ENCODE measurements at regions not wholly inside any gene's neighbourhood (a gene's known extent, or its start where the extent isn't known, plus 50 kb on each side); places are given as distances from the start of the nearest gene placed in this dataset.
"Not testable (repeated sequence)": the region's sequence is repeated elsewhere in the genome, so short reads cannot be mapped to it uniquely, and the experiment has no call there.

DNA sequence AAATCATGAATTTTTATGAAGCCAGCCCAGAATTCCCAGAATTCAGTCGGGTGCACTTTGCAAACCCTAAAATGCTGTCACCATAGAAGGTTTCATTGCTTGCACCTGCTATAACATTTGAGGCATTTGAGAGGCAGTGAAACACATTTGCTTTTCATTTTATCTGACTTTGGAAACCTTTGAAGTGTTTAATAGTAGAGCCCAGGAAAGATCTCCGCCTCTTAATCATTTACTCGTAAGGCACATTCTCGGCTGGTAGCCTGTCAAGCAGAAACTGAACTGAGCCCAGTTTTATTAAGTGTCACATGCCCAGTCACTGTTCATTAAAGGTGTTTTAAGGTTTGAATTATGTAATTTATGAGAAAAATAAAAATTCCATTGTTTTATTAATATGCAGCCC lies 247.6 kb downstream of the EMX2 start:
- DNase-seq (ENCODE audit: low spot score), result no peak

- no peak for DNase-seq (ENCODE audit: low spot score)
These were observed 248.1 kb downstream of the EMX2 start for GRCh38 chr10:117790621-117791020.

- DNase-seq (ENCODE audit: low spot score), result no peak
These were observed 249.7 kb downstream of the EMX2 start for GRCh38 chr10:117792214-117792613.

DNA sequence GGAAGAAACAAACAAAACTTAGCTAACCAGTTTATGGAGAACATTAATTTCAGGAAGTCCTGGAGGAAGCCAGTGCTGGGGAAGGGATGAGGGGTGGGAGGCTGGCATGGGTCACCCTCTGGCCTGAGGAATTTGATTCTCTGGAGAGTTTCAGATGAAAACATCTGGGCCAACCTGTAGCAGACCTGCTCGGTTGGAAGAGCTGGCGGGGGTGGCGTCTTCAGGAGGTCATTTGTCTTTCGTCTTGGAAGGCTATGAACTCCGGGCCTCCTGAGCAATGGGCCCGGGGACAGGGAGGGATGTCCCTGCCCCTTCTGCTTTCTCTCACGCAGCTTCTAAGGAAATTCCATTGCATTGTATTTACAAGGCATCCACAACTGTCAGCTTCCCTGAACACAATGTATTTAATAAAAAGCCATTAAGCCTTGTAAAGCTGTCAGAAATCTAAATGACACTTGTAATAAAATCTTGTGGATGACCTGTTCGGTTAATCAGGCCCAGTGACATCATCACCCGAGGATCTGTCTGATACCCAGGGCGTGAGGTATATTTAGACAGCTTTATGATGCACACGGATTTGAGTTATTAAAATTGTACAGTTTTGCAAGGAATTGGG lies 250.5 kb downstream of the RAB11FIP2 start:
- no peak for DNase-seq (ENCODE audit: low spot score)

GRCh38 chr10:117797296-117797695 lies 249.4 kb downstream of the RAB11FIP2 start:
- no peak for DNase-seq (ENCODE audit: low spot score)

DNA sequence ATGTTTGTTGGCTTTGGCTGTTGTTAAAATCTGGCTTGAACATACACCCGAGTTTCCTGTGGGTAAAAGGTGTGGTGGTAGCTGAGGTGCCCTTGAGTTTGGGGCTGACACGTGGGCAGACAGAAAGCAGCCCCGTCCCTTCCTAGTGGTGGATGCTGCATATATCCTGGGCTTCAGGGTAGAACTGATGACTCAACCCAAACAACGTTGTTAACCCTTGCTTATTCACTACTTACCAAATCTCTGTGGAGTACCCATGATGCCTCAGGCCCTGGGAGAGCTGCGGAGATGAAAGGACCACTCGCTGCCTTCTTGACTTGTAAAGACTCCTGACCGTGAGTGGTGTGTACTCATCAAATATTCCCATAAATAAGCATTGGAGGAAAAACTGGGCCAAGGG lies 245.1 kb downstream of the RAB11FIP2 start:
- DNase-seq (ENCODE audit: low spot score), result no peak

- no peak for DNase-seq (ENCODE audit: low spot score)
These were observed 242.2 kb downstream of the RAB11FIP2 start for GRCh38 chr10:117804470-117805011.

- DNase-seq (ENCODE audit: low spot score), result no peak
These were observed 241.6 kb downstream of the RAB11FIP2 start for GRCh38 chr10:117805139-117805538.

GRCh38 chr10:117807441-117807840 lies 239.3 kb downstream of the RAB11FIP2 start:
- no peak for DNase-seq (ENCODE audit: low spot score)

- not testable (repeated sequence) for DNase-seq (ENCODE audit: low spot score)
These were observed 230.9 kb downstream of the RAB11FIP2 start for GRCh38 chr10:117815816-117816215.

DNA sequence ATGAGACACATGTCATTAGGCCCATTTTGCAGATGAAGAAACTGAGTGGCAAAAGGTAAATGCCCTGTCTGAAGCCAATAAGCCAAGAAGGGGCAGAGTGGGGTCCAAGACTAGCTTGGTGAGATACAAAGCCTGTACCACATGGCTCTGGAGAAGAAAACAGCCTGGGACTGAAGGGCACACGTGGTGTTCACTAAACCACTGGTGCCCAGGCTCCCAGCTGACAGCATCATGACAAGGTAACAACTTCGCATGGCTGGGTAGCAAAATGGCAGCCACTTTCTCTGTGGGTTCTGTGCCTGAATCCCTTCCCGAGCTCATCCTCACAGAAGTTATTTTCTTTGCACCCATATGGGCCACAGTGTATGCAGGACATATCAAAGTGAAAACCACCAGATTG lies 229.6 kb downstream of the RAB11FIP2 start:
- no peak for DNase-seq (ENCODE audit: low spot score)

- DNase-seq (ENCODE audit: low spot score), result no peak
These were observed 228.0 kb downstream of the RAB11FIP2 start for GRCh38 chr10:117818721-117819120.

- DNase-seq (ENCODE audit: low spot score), result no peak
These were observed 227.4 kb downstream of the RAB11FIP2 start for GRCh38 chr10:117819304-117819703.

GRCh38 chr10:117823980-117824379 lies 222.8 kb downstream of the RAB11FIP2 start:
- DNase-seq (ENCODE audit: low spot score), result no peak

DNA sequence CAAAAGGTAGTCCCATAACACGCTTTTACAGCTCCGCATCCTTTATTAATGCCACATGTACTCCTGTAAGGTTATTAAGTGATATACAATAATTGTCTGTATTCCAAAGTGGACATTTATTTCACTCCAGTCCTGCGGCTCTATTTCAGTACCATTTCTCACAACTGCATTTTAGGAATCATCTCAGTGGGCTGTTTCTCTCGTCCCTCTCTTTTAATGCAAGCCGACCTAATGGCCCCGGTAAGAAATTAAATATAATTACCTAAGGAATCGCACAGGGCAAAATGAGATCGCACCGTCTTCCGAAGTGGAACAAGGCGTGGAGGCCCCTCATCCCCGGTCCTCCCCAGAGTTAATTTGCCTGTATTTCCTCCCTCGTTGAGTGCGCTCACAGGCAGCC lies 216.5 kb downstream of the RAB11FIP2 start:
- no peak for DNase-seq (ENCODE audit: low spot score)

DNA sequence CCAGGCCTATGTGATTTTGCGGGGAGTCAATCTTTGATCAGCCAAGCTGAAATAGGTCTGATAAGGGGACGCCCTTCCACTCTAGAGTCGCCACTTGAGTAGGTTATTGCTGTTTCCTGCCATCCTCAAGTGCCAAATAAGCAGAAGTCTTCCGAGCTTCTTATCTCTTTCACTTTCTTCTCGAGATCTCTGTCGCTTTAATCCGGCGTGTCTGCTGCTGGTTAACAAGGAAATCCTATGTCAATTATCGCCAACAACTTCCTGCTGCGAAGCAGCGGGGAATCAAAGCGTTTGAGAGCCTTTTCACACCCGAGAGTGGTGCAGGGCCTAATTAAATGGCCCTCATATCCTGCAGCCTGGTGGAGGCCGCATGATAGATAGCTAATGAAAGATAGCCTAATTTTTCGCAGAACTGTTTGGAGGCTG lies 215.9 kb downstream of the RAB11FIP2 start:
- no peak for DNase-seq (ENCODE audit: low spot score)

DNA sequence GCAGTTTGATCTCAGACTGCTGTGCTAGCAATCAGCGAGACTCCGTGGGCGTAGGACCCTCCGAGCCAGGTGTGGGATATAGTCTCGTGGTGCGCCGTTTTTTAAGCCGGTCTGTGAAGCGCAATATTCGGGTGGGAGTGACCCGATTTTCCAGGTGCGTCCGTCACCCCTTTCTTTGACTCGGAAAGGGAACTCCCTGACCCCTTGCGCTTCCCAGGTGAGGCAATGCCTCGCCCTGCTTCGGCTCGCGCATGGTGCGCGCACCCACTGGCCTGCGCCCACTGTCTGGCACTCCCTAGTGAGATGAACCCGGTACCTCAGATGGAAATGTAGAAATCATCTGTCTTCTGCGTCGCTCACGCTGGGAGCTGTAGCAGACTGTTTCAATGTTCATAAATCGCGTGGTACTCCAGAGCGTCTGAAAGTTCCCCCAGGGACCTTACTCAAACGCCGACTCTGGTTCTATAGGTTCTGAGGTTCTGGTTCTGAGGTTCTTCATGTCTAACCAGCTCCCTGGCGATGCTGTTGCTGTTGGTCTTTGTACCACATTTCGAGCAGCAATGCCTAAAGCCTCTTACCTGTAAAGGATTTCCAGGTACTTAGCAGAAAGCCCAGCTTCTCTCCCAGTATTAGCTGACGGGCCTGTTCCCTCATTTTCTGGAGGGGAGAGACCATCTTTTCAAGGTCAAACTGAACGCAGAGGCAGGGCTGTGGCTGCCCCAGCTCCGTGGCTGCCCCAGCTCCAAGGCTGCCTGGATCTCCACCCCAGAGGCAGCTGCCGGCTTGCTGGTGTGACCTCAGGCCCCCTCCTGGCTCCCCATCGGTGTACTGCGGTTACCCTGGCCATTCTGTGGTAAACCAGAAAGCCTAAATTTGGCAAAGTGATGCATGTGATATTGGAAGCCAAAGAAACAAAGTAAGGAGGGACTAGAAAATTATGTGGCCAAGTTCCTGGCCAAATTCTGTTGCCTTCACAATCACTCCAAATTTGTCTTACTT lies 207.9 kb downstream of the RAB11FIP2 start:
- not testable (repeated sequence) for DNase-seq (ENCODE audit: low spot score)

DNA sequence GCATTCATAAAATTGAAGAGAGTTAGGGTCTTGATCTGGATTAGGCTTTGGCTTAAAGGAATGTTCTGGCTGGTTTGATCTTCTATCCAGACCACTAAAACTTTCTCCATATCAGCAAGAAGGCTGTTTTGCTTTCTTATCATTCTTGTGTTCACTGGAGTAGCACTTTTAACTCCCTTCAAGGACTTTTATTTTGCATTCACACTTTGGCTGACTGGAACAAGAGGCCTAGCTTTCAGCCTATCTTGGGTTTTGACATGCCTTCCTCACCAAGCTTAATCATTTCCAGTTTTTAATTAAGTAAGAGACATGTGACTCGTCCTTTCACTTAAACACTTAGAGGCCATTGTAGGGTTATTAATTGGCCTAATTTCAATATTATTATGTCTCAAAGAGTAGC lies 190.3 kb downstream of the RAB11FIP2 start:
- not testable (repeated sequence) for DNase-seq (ENCODE audit: low spot score)

DNA sequence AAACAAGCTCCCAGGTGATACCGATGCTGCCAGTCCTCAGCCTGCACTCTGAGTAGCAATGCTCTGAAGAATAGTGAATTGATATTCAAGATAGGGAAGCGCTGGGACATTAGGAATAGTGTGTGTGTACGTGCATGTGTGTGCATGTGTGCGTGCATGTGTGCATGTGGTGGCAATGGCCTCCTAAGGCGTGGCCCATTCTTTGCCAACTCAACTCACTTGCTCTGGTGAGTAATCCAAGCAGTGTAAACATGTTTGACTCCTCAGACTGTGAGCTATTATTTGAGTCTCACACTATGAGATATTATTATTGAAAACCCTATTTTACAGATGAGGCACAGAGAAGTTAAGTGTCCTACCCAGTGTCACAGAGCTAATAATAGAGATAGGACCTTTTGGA lies 186.6 kb downstream of the RAB11FIP2 start:
- DNase-seq (ENCODE audit: low spot score), result no peak

GRCh38 chr10:117860823-117861222 lies 185.9 kb downstream of the RAB11FIP2 start:
- peak; percentile 17 for DNase-seq (ENCODE audit: low spot score)

DNA sequence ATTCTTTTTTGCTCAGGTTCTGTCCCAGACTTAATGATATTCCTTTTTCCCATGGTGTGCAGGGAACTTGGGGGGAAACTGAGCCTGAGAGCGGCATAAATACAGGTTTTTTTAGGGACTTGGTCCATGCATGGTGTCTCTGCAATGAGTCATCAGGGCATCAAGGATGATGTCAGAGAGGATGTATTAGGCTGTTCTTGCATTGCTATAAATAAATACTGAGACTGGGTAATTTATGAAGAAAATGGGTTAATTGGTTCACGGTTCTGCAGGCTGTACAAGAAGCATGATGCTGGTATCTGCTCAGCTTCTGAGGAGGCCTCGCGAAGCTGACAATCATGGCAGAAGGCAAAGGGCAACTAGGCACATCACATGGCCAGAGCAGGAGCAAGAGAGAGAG lies 185.4 kb downstream of the RAB11FIP2 start:
- no peak for DNase-seq (ENCODE audit: low spot score)

GRCh38 chr10:117863771-117864170 lies 183.0 kb downstream of the RAB11FIP2 start:
- no peak for DNase-seq (ENCODE audit: low spot score)

DNA sequence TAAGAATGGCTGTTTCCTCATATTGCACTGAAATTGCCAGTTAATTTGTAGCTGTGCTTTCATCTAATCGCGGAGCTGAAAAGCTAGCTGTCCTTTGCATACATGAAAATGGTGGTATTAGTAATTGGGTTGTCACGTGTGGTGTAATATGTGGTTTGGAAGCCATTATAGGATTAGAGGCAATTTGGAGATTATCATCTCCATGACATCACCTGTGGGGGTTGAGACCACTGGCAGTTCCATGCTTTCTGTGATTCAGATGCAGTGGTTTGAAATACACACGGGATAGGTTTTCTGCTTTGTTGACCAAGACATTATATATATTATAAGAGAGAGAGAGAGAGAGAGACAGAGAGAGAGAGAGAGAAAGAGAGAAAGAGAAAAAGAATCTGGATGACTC lies 180.8 kb downstream of the RAB11FIP2 start:
- DNase-seq (ENCODE audit: low spot score), result no peak

Data from COLO829 (cell line).